ENCODE measurements at regions not wholly inside any gene's neighbourhood (a gene's known extent, or its start where the extent isn't known, plus 50 kb on each side); places are given as distances from the start of the nearest gene placed in this dataset.
"Not testable (repeated sequence)": the region's sequence is repeated elsewhere in the genome, so short reads cannot be mapped to it uniquely, and the experiment has no call there.

DNA sequence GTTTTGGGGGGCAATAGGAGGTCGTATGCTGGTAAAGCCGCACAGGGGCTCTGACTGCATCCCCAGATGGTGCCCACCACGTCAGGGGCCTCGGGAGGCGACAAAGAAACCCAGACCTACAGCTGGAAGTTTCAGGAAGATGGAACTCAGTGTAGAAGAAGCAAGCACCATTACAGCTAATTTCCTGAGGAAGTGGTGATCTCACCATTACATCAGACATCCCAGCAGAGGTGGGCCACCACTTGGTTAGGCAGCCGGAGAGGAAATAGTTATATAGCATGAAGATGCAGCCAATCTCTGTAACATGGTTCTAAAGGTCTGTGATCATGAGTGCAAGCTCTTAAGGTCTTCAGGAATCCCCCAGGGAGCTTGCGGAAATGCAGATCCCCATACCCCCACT lies 127.3 kb upstream of the PCBD1 start:
- Histone ChIP-seq H3K27me3 (no peaks in the 10 kb centered on the region), H3K9me3 (no peaks in the 10 kb centered on the region), H3K36me3 (no peaks in the 10 kb centered on the region), H3K27ac (no peak overlapping the region), H3K4me3 (no peak overlapping the region), H3K4me1 (no peaks in the 10 kb centered on the region)
- no peak for DNase-seq
- intact Hi-C loops (cut with DNase I), result no loop called here
- 71 to 78% methylated on average over 7 of the region's 7 CpGs for WGBS, 2 donors
- TF ChIP-seq, protein P1, sequence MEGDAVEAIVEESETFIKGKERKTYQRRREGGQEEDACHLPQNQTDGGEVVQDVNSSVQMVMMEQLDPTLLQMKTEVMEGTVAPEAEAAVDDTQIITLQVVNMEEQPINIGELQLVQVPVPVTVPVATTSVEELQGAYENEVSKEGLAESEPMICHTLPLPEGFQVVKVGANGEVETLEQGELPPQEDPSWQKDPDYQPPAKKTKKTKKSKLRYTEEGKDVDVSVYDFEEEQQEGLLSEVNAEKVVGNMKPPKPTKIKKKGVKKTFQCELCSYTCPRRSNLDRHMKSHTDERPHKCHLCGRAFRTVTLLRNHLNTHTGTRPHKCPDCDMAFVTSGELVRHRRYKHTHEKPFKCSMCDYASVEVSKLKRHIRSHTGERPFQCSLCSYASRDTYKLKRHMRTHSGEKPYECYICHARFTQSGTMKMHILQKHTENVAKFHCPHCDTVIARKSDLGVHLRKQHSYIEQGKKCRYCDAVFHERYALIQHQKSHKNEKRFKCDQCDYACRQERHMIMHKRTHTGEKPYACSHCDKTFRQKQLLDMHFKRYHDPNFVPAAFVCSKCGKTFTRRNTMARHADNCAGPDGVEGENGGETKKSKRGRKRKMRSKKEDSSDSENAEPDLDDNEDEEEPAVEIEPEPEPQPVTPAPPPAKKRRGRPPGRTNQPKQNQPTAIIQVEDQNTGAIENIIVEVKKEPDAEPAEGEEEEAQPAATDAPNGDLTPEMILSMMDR (IDR thresholded peaks at IDR 0.05), result no peak
- TF ChIP-seq POLR2A (IDR thresholded peaks at IDR 0.05), result no peak

DNA sequence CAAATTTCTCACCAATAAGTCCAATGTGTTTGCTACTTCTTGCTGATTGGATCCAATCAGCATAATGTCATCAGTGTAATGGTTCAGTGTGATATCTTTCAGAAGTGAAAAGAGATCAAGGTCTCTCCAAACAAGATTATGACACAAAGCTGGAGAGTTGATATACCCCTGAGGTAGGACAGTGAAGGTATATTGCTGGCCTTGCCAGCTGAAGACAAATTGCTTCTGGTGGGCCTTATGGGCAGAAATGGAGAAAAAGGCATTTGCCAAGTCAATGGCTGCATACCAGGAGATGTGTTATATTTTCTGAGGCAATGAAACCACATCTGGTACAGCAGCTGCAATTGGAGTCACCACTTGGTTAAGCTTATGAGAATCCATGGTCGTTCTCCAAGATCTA lies 131.7 kb upstream of the PCBD1 start:
- H3K27me3 ChIP-seq; H3K36me3 ChIP-seq; H3K9me3 ChIP-seq; intact Hi-C loops (cut with DNase I); DNase-seq; H3K4me3 ChIP-seq; H3K4me1 ChIP-seq; H3K27ac ChIP-seq: not testable (repeated sequence)
- WGBS, 2 donors, result 63 to 85% methylated on average over 1 of the region's 1 CpG

DNA sequence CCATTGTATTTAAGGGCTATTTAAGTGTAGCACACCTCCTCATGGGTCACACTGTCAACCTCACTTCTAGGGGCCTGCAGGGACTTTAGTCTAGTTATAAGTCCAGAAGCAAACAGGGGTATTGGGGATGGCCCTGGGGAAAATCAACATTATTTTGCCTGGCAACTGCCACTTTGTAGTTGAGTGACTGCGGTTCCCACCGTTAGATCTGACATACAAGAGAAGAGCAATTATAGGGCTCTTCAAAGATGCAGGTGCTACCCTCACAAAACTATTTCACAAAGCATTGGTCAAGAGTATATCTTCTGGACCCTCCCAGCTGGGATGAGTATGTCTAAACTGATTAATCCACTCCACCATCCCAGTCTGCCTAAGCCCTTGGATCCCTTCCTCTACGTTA lies 133.0 kb upstream of the PCBD1 start:
- Histone ChIP-seq H3K36me3 (no peaks in the 10 kb centered on the region), H3K27ac (no peak overlapping the region), H3K27me3 (no peaks in the 10 kb centered on the region), H3K4me3 (no peak overlapping the region), H3K4me1 (no peaks in the 10 kb centered on the region), H3K9me3 (peaks cover 0 to 5% (median 0%) of the 10 kb centered on the region in 3 donors)
- DNase-seq, result no peak
- intact Hi-C loops (cut with DNase I), result no loop called here
- TF ChIP-seq, protein P1 (IDR thresholded peaks at IDR 0.05), result no peak
- no peak for TF ChIP-seq POLR2A (IDR thresholded peaks at IDR 0.05)
- 87 to 94% methylated on average over 3 of the region's 3 CpGs for WGBS, 2 donors

DNA sequence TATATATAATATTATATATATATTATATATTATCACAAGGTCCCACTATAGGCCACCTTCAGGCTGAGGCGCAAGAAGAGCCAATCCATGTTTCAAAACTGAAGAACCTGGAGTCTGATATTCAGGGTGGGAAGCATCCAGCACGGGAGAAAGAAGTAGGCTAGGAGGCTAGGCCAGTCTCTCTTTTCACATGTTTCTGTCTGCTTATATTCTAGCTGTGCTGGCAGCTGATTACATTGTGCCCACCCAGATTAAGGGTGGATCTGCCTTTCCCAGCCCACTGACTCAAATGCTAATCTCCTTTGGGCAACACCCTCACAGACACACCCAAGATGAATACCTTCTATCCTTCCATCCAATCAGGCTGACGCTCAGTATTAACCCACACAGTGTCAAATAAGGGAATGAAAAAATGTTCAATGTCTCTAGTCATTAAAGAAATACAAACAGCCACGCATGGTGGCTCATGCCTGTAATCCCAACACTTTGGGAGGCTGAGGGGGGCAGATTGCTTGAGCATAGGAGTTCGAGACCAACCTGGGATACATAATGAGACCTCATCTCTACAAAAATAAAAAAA lies 135.4 kb upstream of the PCBD1 start:
- Histone ChIP-seq H3K9me3 (peaks cover 0 to 5% (median 0%) of the 10 kb centered on the region in 3 donors), H3K27ac (no peak overlapping the region), H3K36me3 (no peaks in the 10 kb centered on the region), H3K4me1 (no peaks in the 10 kb centered on the region), H3K4me3 (no peak overlapping the region), H3K27me3 (no peaks in the 10 kb centered on the region)
- DNase-seq, result no peak
- intact Hi-C loops (cut with DNase I), result no loop called here
- TF ChIP-seq POLR2A (IDR thresholded peaks at IDR 0.05), result no peak
- TF ChIP-seq, protein P1 (IDR thresholded peaks at IDR 0.05), result no peak
- WGBS, 2 donors, result 82 to 86% methylated on average over 5 of the region's 5 CpGs

DNA sequence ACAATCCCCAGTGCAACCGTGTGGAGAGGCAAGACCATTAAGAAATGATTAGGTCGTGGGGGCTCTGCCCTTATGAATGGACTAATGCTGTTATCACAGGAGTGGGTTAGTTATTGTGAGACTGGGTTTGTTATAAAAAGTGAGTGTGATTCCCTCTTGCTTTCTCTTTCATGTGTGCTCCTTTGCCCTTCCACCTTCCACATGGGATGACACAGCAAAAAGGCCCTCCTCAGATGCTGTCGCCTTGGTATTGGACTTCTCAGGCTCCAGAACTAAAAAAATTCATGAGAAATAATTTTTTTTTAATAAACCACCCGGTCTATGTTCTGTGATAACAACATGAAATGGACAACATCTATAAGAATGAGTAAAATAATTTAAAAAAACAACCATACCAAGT lies 136.1 kb upstream of the PCBD1 start:
- TF ChIP-seq POLR2A (IDR thresholded peaks at IDR 0.05), result no peak
- TF ChIP-seq, protein P1 (IDR thresholded peaks at IDR 0.05), result no peak
- Histone ChIP-seq H3K27me3 (no peaks in the 10 kb centered on the region), H3K36me3 (no peaks in the 10 kb centered on the region), H3K9me3 (peaks cover 0 to 5% (median 0%) of the 10 kb centered on the region in 3 donors), H3K27ac (no peak overlapping the region), H3K4me1 (no peaks in the 10 kb centered on the region), H3K4me3 (no peak overlapping the region)
- 58 to 79% methylated on average over 4 of the region's 4 CpGs for WGBS, 2 donors
- DNase-seq, result no peak
- intact Hi-C loops (cut with DNase I), result no loop called here

DNA sequence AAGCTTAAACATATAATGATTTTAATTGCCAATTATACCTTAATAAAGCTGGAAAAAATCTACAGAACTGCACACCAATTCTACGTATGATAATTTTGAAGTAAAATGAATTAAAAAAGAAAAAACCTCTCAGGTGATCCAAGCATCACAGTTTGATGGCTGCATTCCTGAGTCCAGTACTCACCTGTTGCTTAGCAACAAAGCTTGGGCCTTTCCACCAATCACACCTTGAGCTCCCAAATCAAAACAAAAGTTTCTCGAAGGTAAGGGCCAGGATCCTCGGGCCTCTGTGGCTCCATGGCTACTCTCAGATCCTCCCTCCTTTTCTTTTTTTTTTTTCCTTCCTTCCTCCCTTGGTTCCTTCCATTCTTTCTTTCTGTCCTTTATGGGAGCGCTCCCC lies 137.2 kb upstream of the PCBD1 start:
- Histone ChIP-seq H3K27ac (no peak overlapping the region), H3K27me3 (no peaks in the 10 kb centered on the region), H3K36me3 (no peaks in the 10 kb centered on the region), H3K9me3 (peaks cover 0 to 5% (median 0%) of the 10 kb centered on the region in 3 donors), H3K4me3 (no peak overlapping the region), H3K4me1 (no peaks in the 10 kb centered on the region)
- intact Hi-C loops (cut with DNase I), result no loop called here
- DNase-seq, result no peak
- 58 to 61% methylated on average over 4 of the region's 4 CpGs for WGBS, 2 donors
- TF ChIP-seq POLR2A (IDR thresholded peaks at IDR 0.05), result no peak
- TF ChIP-seq, protein P1 (IDR thresholded peaks at IDR 0.05), result no peak
